Osteocyte (in vitro differentiated cells): ENCODE measurements at regions not wholly inside any gene's neighbourhood (a gene's known extent, or its start where the extent isn't known, plus 50 kb on each side); places are given as distances from the start of the nearest gene placed in this dataset.

Experiments used
- DNase-seq: peaks from one replicate; pipeline ENCODE4 v3.0.0; 2021; ENCODE audit warnings: mixed read lengths; ENCODE audit not compliant: unreplicated experiment; ENCODE audit errors: extremely low spot score
- H3K27ac Mint-ChIP-seq: one replicate; pipeline ENCODE4 v1.8.0; 2021; ENCODE audit warnings: mild to moderate bottlenecking, mixed read lengths; ENCODE audit not compliant: unreplicated experiment
- H3K27me3 Mint-ChIP-seq: one replicate; pipeline ENCODE4 v1.8.0; 2021; ENCODE audit warnings: mixed read lengths; ENCODE audit not compliant: unreplicated experiment
- H3K36me3 Mint-ChIP-seq: one replicate; pipeline ENCODE4 v1.8.0; 2021; ENCODE audit warnings: mixed read lengths; ENCODE audit not compliant: unreplicated experiment
- H3K4me1 Mint-ChIP-seq: one replicate; pipeline ENCODE4 v1.8.0; 2021; ENCODE audit warnings: mixed read lengths; ENCODE audit not compliant: unreplicated experiment
- H3K4me3 Mint-ChIP-seq: one replicate; pipeline ENCODE4 v1.8.0; 2021; ENCODE audit warnings: mild to moderate bottlenecking, moderate library complexity, mixed read lengths; ENCODE audit not compliant: unreplicated experiment
- H3K9me3 Mint-ChIP-seq: one replicate; pipeline ENCODE4 v1.8.0; 2021; ENCODE audit warnings: mixed read lengths; ENCODE audit not compliant: unreplicated experiment
- TF ChIP-seq, protein P1 (sequence below): fragments of 200-600 bp; sonication (generic); IDR thresholded peaks from 2 replicates; pipeline ENCODE4 v1.5.0; 2021; ENCODE audit warnings: antibody characterized with exemption, mild to moderate bottlenecking, moderate library complexity

DNA sequence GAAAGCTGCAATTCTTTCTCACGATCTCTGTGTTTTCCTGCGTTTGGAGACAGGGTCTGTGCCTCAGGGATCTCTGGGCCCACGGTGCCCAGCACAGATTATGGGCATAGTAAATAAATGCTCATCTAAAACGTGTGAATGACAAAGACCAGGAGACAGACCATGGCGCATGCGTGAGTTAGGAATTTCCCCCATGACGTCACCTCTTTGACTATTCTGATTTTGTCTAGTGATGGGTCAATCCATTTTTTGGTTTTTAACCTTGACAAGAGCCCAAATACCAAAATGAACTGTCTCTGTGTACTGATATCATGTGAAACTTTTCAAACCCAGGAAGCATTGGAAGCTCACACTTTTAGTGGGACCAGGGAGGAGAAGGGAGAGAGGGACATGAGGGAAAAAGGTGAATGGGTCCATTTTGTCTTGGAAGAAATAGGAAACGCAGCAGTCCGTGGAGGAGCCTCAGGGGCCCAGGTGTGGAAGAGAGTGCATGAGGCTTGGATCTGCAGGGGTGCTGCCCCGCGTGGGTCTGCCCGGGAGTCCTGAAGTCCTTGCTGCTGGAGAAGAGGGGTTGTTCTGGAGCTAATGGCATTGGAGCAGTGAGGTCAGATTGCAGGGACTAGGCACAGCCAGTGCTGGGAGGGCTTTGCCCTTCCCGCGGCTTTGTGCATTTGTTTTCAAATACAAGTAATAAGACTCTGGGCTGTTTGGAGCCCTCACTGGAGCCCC is 172.2 kb downstream of the ASB1 start:
- TF ChIP-seq, protein P1, sequence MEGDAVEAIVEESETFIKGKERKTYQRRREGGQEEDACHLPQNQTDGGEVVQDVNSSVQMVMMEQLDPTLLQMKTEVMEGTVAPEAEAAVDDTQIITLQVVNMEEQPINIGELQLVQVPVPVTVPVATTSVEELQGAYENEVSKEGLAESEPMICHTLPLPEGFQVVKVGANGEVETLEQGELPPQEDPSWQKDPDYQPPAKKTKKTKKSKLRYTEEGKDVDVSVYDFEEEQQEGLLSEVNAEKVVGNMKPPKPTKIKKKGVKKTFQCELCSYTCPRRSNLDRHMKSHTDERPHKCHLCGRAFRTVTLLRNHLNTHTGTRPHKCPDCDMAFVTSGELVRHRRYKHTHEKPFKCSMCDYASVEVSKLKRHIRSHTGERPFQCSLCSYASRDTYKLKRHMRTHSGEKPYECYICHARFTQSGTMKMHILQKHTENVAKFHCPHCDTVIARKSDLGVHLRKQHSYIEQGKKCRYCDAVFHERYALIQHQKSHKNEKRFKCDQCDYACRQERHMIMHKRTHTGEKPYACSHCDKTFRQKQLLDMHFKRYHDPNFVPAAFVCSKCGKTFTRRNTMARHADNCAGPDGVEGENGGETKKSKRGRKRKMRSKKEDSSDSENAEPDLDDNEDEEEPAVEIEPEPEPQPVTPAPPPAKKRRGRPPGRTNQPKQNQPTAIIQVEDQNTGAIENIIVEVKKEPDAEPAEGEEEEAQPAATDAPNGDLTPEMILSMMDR = no peak
- Mint-ChIP-seq H3K4me3 (no peak overlapping the region), H3K36me3 (no peaks in the 10 kb centered on the region), H3K27me3 (no peaks in the 10 kb centered on the region), H3K4me1 (peaks cover 8% of the 10 kb centered on the region), H3K27ac (no peak overlapping the region), H3K9me3 (peaks cover 15% of the 10 kb centered on the region)
- peak; percentile 71 for DNase-seq

DNA sequence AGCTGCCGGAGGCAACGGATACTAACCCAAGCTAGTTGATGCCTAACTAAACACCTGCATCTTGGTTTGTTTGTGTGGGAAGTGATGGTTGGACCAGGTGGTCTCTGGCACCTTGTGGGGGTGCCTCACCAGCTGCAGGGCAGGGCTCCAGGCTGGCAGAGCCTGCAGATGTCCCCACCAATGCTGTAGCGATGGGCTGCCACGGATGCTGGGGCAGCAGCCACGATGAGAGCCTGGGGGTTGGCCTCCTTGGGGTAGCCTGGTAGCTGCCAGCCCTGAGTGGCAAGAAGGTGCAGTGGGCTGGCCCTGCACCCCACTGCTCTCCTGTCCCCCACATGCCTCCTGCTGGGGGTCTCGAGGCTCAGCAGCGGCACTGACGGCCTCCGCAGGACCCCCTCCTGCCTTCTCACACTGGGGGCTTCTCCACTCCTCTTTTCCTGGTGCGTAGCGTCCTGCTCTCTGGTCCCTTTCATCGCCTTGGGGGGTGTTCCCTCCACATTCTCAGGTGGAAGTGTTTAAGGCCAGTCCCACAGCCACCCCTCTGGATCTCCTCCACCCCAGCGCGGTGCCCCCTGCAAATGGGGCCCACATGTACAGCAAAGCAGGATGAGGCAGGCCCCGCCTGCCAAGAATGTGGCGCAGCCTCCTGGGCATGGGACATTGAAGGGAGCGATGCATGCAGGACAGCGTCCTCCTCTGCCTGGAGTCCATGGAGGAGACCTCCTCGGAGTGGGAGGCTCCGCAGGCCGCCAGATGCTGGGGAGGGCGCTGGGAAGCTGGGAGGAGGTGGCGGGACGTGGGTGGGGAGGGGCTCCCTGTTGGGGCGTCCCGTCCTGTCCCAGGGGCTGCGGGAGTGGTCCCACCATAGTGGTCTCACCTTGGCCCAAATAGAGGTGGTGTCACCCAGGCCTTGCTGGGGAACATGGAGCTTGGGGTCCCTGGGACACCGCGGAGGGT is 173.1 kb downstream of the ASB1 start:
- peaks cover 8% of the 10 kb centered on the region for H3K4me1 Mint-ChIP-seq
- H3K9me3 Mint-ChIP-seq = peaks cover 20% of the 10 kb centered on the region
- no peak for DNase-seq
- H3K27me3 Mint-ChIP-seq = peaks cover 3% of the 10 kb centered on the region
- no peaks in the 10 kb centered on the region for H3K36me3 Mint-ChIP-seq
- H3K27ac Mint-ChIP-seq = no peak overlapping the region
- TF ChIP-seq, protein P1 = no peak
- H3K4me3 Mint-ChIP-seq = no peak overlapping the region

DNA sequence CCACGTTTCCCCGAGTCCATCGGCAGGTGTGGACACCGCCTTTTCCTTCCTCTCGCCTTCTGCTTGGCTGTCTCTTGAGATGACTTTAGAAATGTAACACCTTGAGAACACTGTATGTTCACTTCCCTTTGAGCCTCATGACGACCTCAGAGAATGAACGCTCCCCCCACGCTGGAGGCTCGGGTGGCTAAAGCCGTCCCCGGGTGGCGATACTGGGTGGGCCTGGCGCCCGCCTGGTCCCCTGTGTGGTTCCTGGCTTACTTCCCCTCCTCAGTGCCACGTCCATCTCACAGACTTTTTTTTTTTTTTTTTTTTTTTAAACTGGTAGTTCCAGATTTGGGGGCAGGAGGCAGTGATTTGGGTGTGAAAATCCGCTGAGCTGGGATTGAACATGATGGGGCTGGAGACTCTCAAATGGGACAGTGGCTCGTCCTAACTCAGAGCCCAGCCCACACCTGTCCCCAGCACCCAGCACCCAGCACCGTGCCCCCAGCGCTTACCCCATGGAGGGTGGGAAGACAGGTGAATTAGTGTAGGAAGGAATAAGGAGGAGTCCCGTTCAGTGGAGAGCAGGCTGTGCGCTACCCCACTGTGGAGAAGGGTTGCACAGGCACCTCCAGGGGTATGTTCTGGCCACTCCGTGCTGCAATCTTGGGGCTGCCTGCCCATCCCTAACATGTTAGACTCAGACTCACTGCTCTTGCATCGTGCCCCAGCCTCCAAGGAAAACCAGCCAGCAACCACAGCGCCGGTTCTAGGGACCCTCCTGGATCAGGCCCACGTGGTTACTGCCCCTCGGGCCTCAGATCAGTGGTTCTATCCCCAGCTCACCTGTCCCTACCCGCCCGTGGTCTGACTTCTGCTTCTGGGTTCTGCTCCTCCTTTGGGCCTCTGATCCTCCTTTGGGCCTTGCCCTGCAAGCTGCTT is 174.0 kb downstream of the ASB1 start:
- TF ChIP-seq, protein P1 = no peak
- DNase-seq = no peak
- Mint-ChIP-seq H3K36me3 (no peaks in the 10 kb centered on the region), H3K27ac (no peak overlapping the region), H3K27me3 (peaks cover 3% of the 10 kb centered on the region), H3K9me3 (peaks cover 20% of the 10 kb centered on the region), H3K4me3 (no peak overlapping the region), H3K4me1 (peaks cover 8% of the 10 kb centered on the region)

DNA sequence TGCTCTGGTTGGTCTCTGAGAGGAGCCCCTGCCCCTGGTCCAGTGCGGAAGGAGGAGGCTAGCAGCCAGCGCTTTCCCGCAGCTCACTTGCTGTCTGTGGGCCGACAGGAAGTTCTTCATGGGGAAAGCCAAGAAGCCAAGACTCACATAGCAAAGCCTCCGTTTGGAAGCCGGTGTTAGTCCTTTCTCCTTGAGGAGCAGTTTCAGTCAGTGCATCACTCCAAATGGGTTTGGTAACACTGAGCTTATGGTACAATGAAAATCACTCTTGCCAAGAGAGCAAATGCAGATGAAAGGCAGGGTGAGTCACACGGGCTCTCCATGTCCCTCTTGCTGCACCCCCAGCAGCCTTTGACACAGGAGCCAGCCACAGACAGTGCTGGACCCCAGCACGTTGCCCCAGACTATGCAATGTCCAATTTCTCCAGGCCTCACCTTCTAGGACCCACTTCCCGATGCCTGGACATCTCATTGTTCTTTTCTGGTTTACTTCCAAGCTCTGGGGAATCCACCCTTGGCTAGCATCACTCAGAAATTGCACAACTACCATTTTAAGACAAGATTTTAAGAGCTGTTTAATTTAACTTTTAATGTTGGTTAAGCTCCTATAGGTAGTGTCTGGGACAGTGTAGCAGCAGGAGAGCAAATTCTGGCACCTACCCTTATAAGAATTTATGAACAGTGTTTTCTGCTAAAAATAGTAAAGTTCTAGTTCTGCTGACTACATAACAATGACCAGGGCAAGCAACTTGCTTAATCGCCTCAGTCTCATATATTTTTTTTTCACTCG is 174.9 kb downstream of the ASB1 start:
- TF ChIP-seq, protein P1 = no peak
- Mint-ChIP-seq H3K4me3 (no peak overlapping the region), H3K27me3 (peaks cover 3% of the 10 kb centered on the region), H3K36me3 (no peaks in the 10 kb centered on the region), H3K4me1 (peaks cover 8% of the 10 kb centered on the region), H3K9me3 (peaks cover 20% of the 10 kb centered on the region), H3K27ac (no peak overlapping the region)
- DNase-seq = no peak
